GM18868 (cell line): ENCODE measurements at regions not wholly inside any gene's neighbourhood (a gene's known extent, or its start where the extent isn't known, plus 50 kb on each side); places are given as distances from the start of the nearest gene placed in this dataset.
A peak's percentile ranks its signal among the peaks of the same experiment; 100 is the strongest.
"Not testable (repeated sequence)": the region's sequence is repeated elsewhere in the genome, so short reads cannot be mapped to it uniquely, and the experiment has no call there.

Experiments
- ATAC-seq: cut with Tn5 transposase; IDR thresholded peaks from one replicate; pipeline ENCODE4 v1.9.1; 2021; ENCODE audit warnings: mild to moderate bottlenecking, moderate library complexity; ENCODE audit not compliant: unreplicated experiment

- ATAC-seq, result not testable (repeated sequence)
Measured at GRCh38 chr2:89537862-89538261, 846.4 kb downstream of the RPIA start.

GRCh38 chr2:89544110-89544509 is 852.6 kb downstream of the RPIA start:
- not testable (repeated sequence) for ATAC-seq

- not testable (repeated sequence) for ATAC-seq
Measured at GRCh38 chr2:89579154-89579553, 887.7 kb downstream of the RPIA start.

- not testable (repeated sequence) for ATAC-seq
Measured at GRCh38 chr2:89582816-89583215, 891.3 kb downstream of the RPIA start.

- not testable (repeated sequence) for ATAC-seq
Measured at GRCh38 chr2:89584046-89584445, 892.6 kb downstream of the RPIA start.

GRCh38 chr2:89584868-89585557 is 893.5 kb downstream of the RPIA start:
- not testable (repeated sequence) for ATAC-seq

GRCh38 chr2:89585558-89585920 is 894.1 kb downstream of the RPIA start:
- ATAC-seq, result peak; percentile 100

GRCh38 chr2:89599843-89600242 is 908.4 kb downstream of the RPIA start:
- ATAC-seq, result not testable (repeated sequence)

- not testable (repeated sequence) for ATAC-seq
Measured at GRCh38 chr2:89606514-89606913, 915.0 kb downstream of the RPIA start.

GRCh38 chr2:89610207-89610926 is 918.9 kb downstream of the RPIA start:
- ATAC-seq, result not testable (repeated sequence)

- not testable (repeated sequence) for ATAC-seq
Measured at GRCh38 chr2:89610927-89611515, 919.5 kb downstream of the RPIA start.

- ATAC-seq, result not testable (repeated sequence)
Measured at GRCh38 chr2:89611710-89612109, 920.2 kb downstream of the RPIA start.

GRCh38 chr2:89649268-89649667 is 957.8 kb downstream of the RPIA start:
- not testable (repeated sequence) for ATAC-seq

- ATAC-seq, result not testable (repeated sequence)
Measured at GRCh38 chr2:89679254-89679653, 987.8 kb downstream of the RPIA start.
